ENCODE measurements at regions not wholly inside any gene's neighbourhood (a gene's known extent, or its start where the extent isn't known, plus 50 kb on each side); places are given as distances from the start of the nearest gene placed in this dataset.
"Not testable (repeated sequence)": the region's sequence is repeated elsewhere in the genome, so short reads cannot be mapped to it uniquely, and the experiment has no call there.

GRCh38 chr2:8348911-8349310 is 332.9 kb upstream of the ID2 start:
- H3K4me3 Mint-ChIP-seq; DNase-seq (ENCODE audit: low spot score); H3K36me3 Mint-ChIP-seq (ENCODE audit: low read depth); H3K27me3 Mint-ChIP-seq (ENCODE audit: insufficient read depth); H3K27ac Mint-ChIP-seq; intact Hi-C loops (cut with micrococcal nuclease); H3K9me3 Mint-ChIP-seq: not testable (repeated sequence)
- peaks cover 17% of the 10 kb centered on the region for H3K4me1 Mint-ChIP-seq (ENCODE audit: low read depth)

GRCh38 chr2:8352296-8352695 is 329.6 kb upstream of the ID2 start:
- peaks cover under 1% of the 10 kb centered on the region for H3K4me1 Mint-ChIP-seq (ENCODE audit: low read depth)
- H3K9me3 Mint-ChIP-seq, result no peaks in the 10 kb centered on the region
- peaks cover 3% of the 10 kb centered on the region for H3K36me3 Mint-ChIP-seq (ENCODE audit: low read depth)
- no peak for DNase-seq (ENCODE audit: low spot score)
- H3K27ac Mint-ChIP-seq, result no peak overlapping the region
- H3K27me3 Mint-ChIP-seq (ENCODE audit: insufficient read depth), result peaks cover 7% of the 10 kb centered on the region
- intact Hi-C loops (cut with micrococcal nuclease), result no loop called here
- no peak overlapping the region for H3K4me3 Mint-ChIP-seq

GRCh38 chr2:8352989-8353388 is 328.9 kb upstream of the ID2 start:
- Mint-ChIP-seq H3K36me3 (ENCODE audit: low read depth) (peaks cover 3% of the 10 kb centered on the region), H3K27me3 (ENCODE audit: insufficient read depth) (peaks cover 7% of the 10 kb centered on the region), H3K9me3 (no peaks in the 10 kb centered on the region), H3K4me1 (ENCODE audit: low read depth) (no peaks in the 10 kb centered on the region), H3K27ac (no peak overlapping the region), H3K4me3 (no peak overlapping the region)
- intact Hi-C loops (cut with micrococcal nuclease), result no loop called here
- no peak for DNase-seq (ENCODE audit: low spot score)

- no peaks in the 10 kb centered on the region for H3K4me1 Mint-ChIP-seq (ENCODE audit: low read depth)
- no peak for DNase-seq (ENCODE audit: low spot score)
- peaks cover 3% of the 10 kb centered on the region for H3K36me3 Mint-ChIP-seq (ENCODE audit: low read depth)
- no peak overlapping the region for H3K4me3 Mint-ChIP-seq
- peaks cover 7% of the 10 kb centered on the region for H3K27me3 Mint-ChIP-seq (ENCODE audit: insufficient read depth)
- intact Hi-C loops (cut with micrococcal nuclease), result no loop called here
- H3K9me3 Mint-ChIP-seq, result no peaks in the 10 kb centered on the region
- H3K27ac Mint-ChIP-seq, result no peak overlapping the region
Observed at GRCh38 chr2:8355102-8355859, 326.6 kb upstream of the ID2 start.

GRCh38 chr2:8357738-8358518 is 323.9 kb upstream of the ID2 start:
- Mint-ChIP-seq H3K4me1 (ENCODE audit: low read depth) (peaks cover 2% of the 10 kb centered on the region), H3K27me3 (ENCODE audit: insufficient read depth) (peaks cover 5% of the 10 kb centered on the region), H3K4me3 (no peak overlapping the region), H3K27ac (no peak overlapping the region), H3K9me3 (no peaks in the 10 kb centered on the region), H3K36me3 (ENCODE audit: low read depth) (peaks cover 2% of the 10 kb centered on the region)
- intact Hi-C loops (cut with micrococcal nuclease), result no loop called here
- no peak for DNase-seq (ENCODE audit: low spot score)

- DNase-seq (ENCODE audit: low spot score), result no peak
- Mint-ChIP-seq H3K9me3 (no peaks in the 10 kb centered on the region), H3K27me3 (ENCODE audit: insufficient read depth) (peaks cover 9% of the 10 kb centered on the region), H3K4me1 (ENCODE audit: low read depth) (peaks cover 12% of the 10 kb centered on the region), H3K36me3 (ENCODE audit: low read depth) (no peaks in the 10 kb centered on the region), H3K27ac (no peak overlapping the region), H3K4me3 (no peak overlapping the region)
- intact Hi-C loops (cut with micrococcal nuclease), result no loop called here
Observed at GRCh38 chr2:8361930-8362329, 319.9 kb upstream of the ID2 start.

- peaks cover 6% of the 10 kb centered on the region for H3K27me3 Mint-ChIP-seq (ENCODE audit: insufficient read depth)
- no peak overlapping the region for H3K27ac Mint-ChIP-seq
- H3K4me1 Mint-ChIP-seq (ENCODE audit: low read depth), result peaks cover 12% of the 10 kb centered on the region
- intact Hi-C loops (cut with micrococcal nuclease), result no loop called here
- DNase-seq (ENCODE audit: low spot score), result no peak
- no peaks in the 10 kb centered on the region for H3K9me3 Mint-ChIP-seq
- H3K4me3 Mint-ChIP-seq, result no peak overlapping the region
- H3K36me3 Mint-ChIP-seq (ENCODE audit: low read depth), result no peaks in the 10 kb centered on the region
Observed at GRCh38 chr2:8363161-8363560, 318.7 kb upstream of the ID2 start.

- H3K27ac Mint-ChIP-seq, result no peak overlapping the region
Observed at GRCh38 chr2:8364668-8365067, 317.2 kb upstream of the ID2 start.

GRCh38 chr2:8365331-8365910 is 316.4 kb upstream of the ID2 start:
- intact Hi-C loops (cut with micrococcal nuclease), result no loop called here
- Mint-ChIP-seq H3K27me3 (ENCODE audit: insufficient read depth) (peaks cover 12% of the 10 kb centered on the region), H3K27ac (no peak overlapping the region), H3K9me3 (no peaks in the 10 kb centered on the region), H3K36me3 (ENCODE audit: low read depth) (no peaks in the 10 kb centered on the region), H3K4me3 (no peak overlapping the region), H3K4me1 (ENCODE audit: low read depth) (peaks cover 12% of the 10 kb centered on the region)
- no peak for DNase-seq (ENCODE audit: low spot score)

More at GRCh38 chr2:8364668-8365067, 317.2 kb upstream of the ID2 start:
- Mint-ChIP-seq H3K4me1 (ENCODE audit: low read depth) (peaks cover 12% of the 10 kb centered on the region), H3K36me3 (ENCODE audit: low read depth) (no peaks in the 10 kb centered on the region), H3K9me3 (no peaks in the 10 kb centered on the region), H3K4me3 (no peak overlapping the region), H3K27me3 (ENCODE audit: insufficient read depth) (peaks cover 12% of the 10 kb centered on the region)
- DNase-seq (ENCODE audit: low spot score), result no peak
- intact Hi-C loops (cut with micrococcal nuclease), result no loop called here

GRCh38 chr2:8367833-8368232 is 314.0 kb upstream of the ID2 start:
- intact Hi-C loops (cut with micrococcal nuclease), result no loop called here
- no peak for DNase-seq (ENCODE audit: low spot score)
- no peak overlapping the region for H3K27ac Mint-ChIP-seq
- H3K9me3 Mint-ChIP-seq, result peaks cover 5% of the 10 kb centered on the region
- no peak overlapping the region for H3K4me3 Mint-ChIP-seq
- H3K4me1 Mint-ChIP-seq (ENCODE audit: low read depth), result peaks cover 11% of the 10 kb centered on the region
- peaks cover 18% of the 10 kb centered on the region for H3K27me3 Mint-ChIP-seq (ENCODE audit: insufficient read depth)
- peaks cover 4% of the 10 kb centered on the region for H3K36me3 Mint-ChIP-seq (ENCODE audit: low read depth)

- H3K27me3 Mint-ChIP-seq (ENCODE audit: insufficient read depth), result peaks cover 19% of the 10 kb centered on the region
- peaks cover 9% of the 10 kb centered on the region for H3K9me3 Mint-ChIP-seq
- H3K27ac Mint-ChIP-seq, result no peak overlapping the region
- DNase-seq (ENCODE audit: low spot score), result no peak
- intact Hi-C loops (cut with micrococcal nuclease), result no loop called here
- H3K4me1 Mint-ChIP-seq (ENCODE audit: low read depth), result peaks cover 5% of the 10 kb centered on the region
- peaks cover 5% of the 10 kb centered on the region for H3K36me3 Mint-ChIP-seq (ENCODE audit: low read depth)
- no peak overlapping the region for H3K4me3 Mint-ChIP-seq
Observed at GRCh38 chr2:8368463-8368862, 313.4 kb upstream of the ID2 start.

GRCh38 chr2:8369522-8369921 is 312.3 kb upstream of the ID2 start:
- intact Hi-C loops (cut with micrococcal nuclease), result no loop called here
- H3K27me3 Mint-ChIP-seq (ENCODE audit: insufficient read depth), result peaks cover 16% of the 10 kb centered on the region
- no peak overlapping the region for H3K27ac Mint-ChIP-seq
- peaks cover 5% of the 10 kb centered on the region for H3K36me3 Mint-ChIP-seq (ENCODE audit: low read depth)
- peaks cover 10% of the 10 kb centered on the region for H3K9me3 Mint-ChIP-seq
- DNase-seq (ENCODE audit: low spot score), result no peak
- H3K4me1 Mint-ChIP-seq (ENCODE audit: low read depth), result no peaks in the 10 kb centered on the region
- H3K4me3 Mint-ChIP-seq, result no peak overlapping the region

GRCh38 chr2:8370258-8370802 is 311.5 kb upstream of the ID2 start:
- Mint-ChIP-seq H3K9me3 (peaks cover 10% of the 10 kb centered on the region), H3K4me3 (no peak overlapping the region), H3K27ac (no peak overlapping the region), H3K27me3 (ENCODE audit: insufficient read depth) (peaks cover 18% of the 10 kb centered on the region), H3K36me3 (ENCODE audit: low read depth) (peaks cover 5% of the 10 kb centered on the region), H3K4me1 (ENCODE audit: low read depth) (no peaks in the 10 kb centered on the region)
- intact Hi-C loops (cut with micrococcal nuclease), result no loop called here
- DNase-seq (ENCODE audit: low spot score), result no peak

Measured in activated T-helper 1 cell treated with anti-CD3 and anti-CD28 coated beads, Interleukin-12 subunit alpha, Interleukin-12 subunit beta, Interleukin-2, Interleukin-4 antibody, amounts not matched to agents 30 ng/mL and 10 ng/mL and 1 ng/mL, durations not matched to agents 14 hours and 24 hours and 36 hours (primary cell).